Spleen (tissue), 7 donors: ENCODE measurements at regions not wholly inside any gene's neighbourhood (a gene's known extent, or its start where the extent isn't known, plus 50 kb on each side); places are given as distances from the start of the nearest gene placed in this dataset.

Experiments
- POLR2AphosphoS5 ChIP-seq, 3 donors: sonication (generic); formaldehyde crosslinking; IDR thresholded peaks; one replicate each; pipeline ENCODE4 v1.5.1; 2017; ENCODE audit warnings: antibody characterized with exemption in 3 of 3
- TF ChIP-seq, protein P1 (sequence below), 11 experiments: fragments of 200-600 bp in 7 of 11; fragments of 450-650 bp in 4 of 11; sonication (generic) in 4 of 11; IDR thresholded peaks in 8 of 11; conservative IDR thresholded peaks in 3 of 11; 1 replicate in 7 of 11; 2 replicates in 4 of 11; pipeline versions ENCODE4 v1.4.0 to v1.8.0; 2016 to 2021; ENCODE audit warnings: antibody characterized with exemption in 11 of 11, inconsistent platforms in 4 of 11, mild to moderate bottlenecking in 1 of 11
- donor health status: DM: no; HTN: no; CAD: no; lungs with moderate emphysema.
- donor health status: DM: no; HTN: no; CAD: no.
- donor health status: DM: no; HTN: no; CAD: no.

DNA sequence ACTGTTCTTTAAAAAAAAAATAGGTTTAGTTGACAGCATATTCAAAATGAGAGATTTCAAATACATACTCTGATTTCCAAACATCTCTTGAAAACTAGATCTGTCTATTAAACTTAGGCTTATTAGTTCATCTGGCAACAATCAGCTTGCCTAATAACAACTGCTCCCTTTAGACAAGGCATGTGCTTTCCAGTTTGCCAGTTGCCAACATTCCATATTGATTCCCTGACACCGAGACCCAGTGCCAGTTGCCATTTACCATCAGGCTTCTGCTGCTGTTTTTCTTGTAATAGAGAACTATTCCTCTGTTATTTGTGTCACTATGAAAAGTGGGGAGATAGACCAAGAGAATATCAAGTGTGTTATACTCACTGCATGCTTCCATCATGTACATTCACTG lies 256.0 kb downstream of the C1D start:
- TF ChIP-seq, protein P1, sequence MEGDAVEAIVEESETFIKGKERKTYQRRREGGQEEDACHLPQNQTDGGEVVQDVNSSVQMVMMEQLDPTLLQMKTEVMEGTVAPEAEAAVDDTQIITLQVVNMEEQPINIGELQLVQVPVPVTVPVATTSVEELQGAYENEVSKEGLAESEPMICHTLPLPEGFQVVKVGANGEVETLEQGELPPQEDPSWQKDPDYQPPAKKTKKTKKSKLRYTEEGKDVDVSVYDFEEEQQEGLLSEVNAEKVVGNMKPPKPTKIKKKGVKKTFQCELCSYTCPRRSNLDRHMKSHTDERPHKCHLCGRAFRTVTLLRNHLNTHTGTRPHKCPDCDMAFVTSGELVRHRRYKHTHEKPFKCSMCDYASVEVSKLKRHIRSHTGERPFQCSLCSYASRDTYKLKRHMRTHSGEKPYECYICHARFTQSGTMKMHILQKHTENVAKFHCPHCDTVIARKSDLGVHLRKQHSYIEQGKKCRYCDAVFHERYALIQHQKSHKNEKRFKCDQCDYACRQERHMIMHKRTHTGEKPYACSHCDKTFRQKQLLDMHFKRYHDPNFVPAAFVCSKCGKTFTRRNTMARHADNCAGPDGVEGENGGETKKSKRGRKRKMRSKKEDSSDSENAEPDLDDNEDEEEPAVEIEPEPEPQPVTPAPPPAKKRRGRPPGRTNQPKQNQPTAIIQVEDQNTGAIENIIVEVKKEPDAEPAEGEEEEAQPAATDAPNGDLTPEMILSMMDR (IDR thresholded peaks at IDR 0.05 in 8 of 11, conservative IDR thresholded peaks at IDR 0.05 in 3 of 11), result no peak
- no peak for TF ChIP-seq POLR2AphosphoS5 (IDR thresholded peaks at IDR 0.05)
